WERI-Rb-1 (cell line): ENCODE measurements at regions not wholly inside any gene's neighbourhood (a gene's known extent, or its start where the extent isn't known, plus 50 kb on each side); places are given as distances from the start of the nearest gene placed in this dataset.

ENCODE experiments used
- DNase-seq: peaks from one replicate; pipeline ENCODE4 v3.0.0-alpha.2; 2020
- H3K27ac ChIP-seq: fragments of 250-450 bp; sonication (Bioruptor Pico); 2 replicates; pipeline ENCODE4 v1.5.1; 2020; ENCODE audit warnings: mild to moderate bottlenecking, moderate library complexity
- H3K27me3 ChIP-seq: fragments of 250-450 bp; sonication (Bioruptor Pico); 2 replicates; pipeline ENCODE4 v1.5.1; 2021; ENCODE audit warnings: mild to moderate bottlenecking, low read depth, moderate library complexity; ENCODE audit not compliant: insufficient read depth, severe bottlenecking
- H3K36me3 ChIP-seq: fragments of 250-450 bp; sonication (Bioruptor Pico); 2 replicates; pipeline ENCODE4 v1.5.1; 2020; ENCODE audit warnings: mild to moderate bottlenecking, moderate library complexity
- H3K4me3 ChIP-seq: 2 replicates; pipeline ENCODE4 v1.5.1; 2011; ENCODE audit warnings: low read depth, mild to moderate bottlenecking, control low read depth, low read length
- H3K9me3 ChIP-seq: fragments of 250-450 bp; sonication (Bioruptor Pico); 2 replicates; pipeline ENCODE4 v1.5.1; 2021; ENCODE audit warnings: mild to moderate bottlenecking, moderate library complexity; ENCODE audit not compliant: severe bottlenecking
- TF ChIP-seq, protein P1 (sequence below): IDR thresholded peaks from 2 replicates; pipeline ENCODE4 v1.5.1; 2011; ENCODE audit warnings: low read depth, mild to moderate bottlenecking, control low read depth, inconsistent platforms, low read length

GRCh38 chr13:86579662-86580061 is 780.4 kb upstream of the SLITRK6 start:
- H3K36me3 ChIP-seq = no peaks in the 10 kb centered on the region
- DNase-seq = no peak
- H3K9me3 ChIP-seq = no peaks in the 10 kb centered on the region
- H3K4me3 ChIP-seq = no peak overlapping the region
- TF ChIP-seq, protein P1, sequence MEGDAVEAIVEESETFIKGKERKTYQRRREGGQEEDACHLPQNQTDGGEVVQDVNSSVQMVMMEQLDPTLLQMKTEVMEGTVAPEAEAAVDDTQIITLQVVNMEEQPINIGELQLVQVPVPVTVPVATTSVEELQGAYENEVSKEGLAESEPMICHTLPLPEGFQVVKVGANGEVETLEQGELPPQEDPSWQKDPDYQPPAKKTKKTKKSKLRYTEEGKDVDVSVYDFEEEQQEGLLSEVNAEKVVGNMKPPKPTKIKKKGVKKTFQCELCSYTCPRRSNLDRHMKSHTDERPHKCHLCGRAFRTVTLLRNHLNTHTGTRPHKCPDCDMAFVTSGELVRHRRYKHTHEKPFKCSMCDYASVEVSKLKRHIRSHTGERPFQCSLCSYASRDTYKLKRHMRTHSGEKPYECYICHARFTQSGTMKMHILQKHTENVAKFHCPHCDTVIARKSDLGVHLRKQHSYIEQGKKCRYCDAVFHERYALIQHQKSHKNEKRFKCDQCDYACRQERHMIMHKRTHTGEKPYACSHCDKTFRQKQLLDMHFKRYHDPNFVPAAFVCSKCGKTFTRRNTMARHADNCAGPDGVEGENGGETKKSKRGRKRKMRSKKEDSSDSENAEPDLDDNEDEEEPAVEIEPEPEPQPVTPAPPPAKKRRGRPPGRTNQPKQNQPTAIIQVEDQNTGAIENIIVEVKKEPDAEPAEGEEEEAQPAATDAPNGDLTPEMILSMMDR = no peak
- no peak overlapping the region for H3K27ac ChIP-seq
- peaks cover 2% of the 10 kb centered on the region for H3K27me3 ChIP-seq

DNA sequence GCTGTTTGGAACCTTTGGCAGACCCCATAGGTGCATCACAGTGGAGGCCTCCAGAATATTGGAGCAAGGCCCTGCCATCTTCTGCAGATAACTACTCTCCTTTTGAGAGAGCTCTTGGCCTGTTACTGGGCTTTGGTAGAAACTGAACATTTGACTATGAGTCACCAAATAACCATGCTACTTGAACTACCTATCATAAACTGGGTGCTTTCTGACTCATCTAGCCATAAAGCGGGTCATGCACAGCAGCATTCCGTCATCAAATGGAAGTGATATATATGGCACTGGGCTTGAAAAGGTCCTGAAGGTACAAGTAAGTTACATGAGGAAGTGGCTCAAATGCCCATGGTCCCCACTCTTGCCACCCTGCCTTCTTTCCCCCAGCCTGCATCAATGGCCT is 782.5 kb upstream of the SLITRK6 start:
- H3K36me3 ChIP-seq = no peaks in the 10 kb centered on the region
- no peaks in the 10 kb centered on the region for H3K9me3 ChIP-seq
- peaks cover 2% of the 10 kb centered on the region for H3K27me3 ChIP-seq
- TF ChIP-seq, protein P1 = no peak
- H3K27ac ChIP-seq = no peak overlapping the region
- no peak for DNase-seq
- no peak overlapping the region for H3K4me3 ChIP-seq

DNA sequence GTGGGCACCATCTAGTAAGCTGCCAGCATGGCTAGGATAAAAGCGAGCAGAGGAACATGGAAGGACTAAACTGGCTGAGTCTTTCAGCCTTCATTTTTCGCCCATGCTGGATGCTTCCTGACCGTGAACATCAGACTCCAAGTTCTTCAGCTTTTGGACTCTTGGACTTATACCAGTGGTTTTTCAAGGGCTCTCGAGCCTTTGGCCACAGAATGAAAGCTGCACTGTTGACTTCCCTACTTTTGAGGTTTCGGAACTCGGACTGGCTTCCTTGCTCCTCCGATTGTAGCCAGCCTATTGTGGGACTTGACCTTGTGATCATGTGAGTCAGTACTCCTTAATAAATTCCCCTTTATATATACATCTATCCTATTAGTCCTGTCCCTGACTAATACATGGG is 785.1 kb upstream of the SLITRK6 start:
- H3K9me3 ChIP-seq = no peaks in the 10 kb centered on the region
- TF ChIP-seq, protein P1 = no peak
- H3K27ac ChIP-seq = no peak overlapping the region
- H3K27me3 ChIP-seq = peaks cover 2% of the 10 kb centered on the region
- no peak for DNase-seq
- H3K36me3 ChIP-seq = no peaks in the 10 kb centered on the region
- H3K4me3 ChIP-seq = no peak overlapping the region

DNA sequence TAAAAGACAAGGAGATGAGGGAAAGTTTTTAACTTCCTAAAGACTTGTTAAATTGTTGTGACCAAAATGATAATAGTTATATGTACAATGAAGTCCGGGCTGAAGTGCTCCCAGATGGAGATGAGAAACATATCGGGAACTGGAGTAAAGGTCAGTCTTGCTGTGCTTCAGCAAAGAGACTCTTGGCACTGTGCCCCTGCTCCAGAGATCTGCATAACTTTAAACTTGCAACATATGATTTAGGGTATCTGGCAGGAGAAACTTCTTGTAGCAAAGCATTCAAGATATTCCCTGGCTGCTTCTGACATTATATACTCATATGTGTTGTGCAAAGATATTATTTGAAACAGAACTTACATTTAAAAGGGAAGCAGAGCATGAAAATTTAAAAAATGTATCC is 786.6 kb upstream of the SLITRK6 start:
- DNase-seq = no peak
- TF ChIP-seq, protein P1 = no peak

GRCh38 chr13:86591862-86592261 is 792.6 kb upstream of the SLITRK6 start:
- Histone ChIP-seq H3K9me3 (no peaks in the 10 kb centered on the region), H3K36me3 (no peaks in the 10 kb centered on the region), H3K27me3 (no peaks in the 10 kb centered on the region), H3K4me3 (no peak overlapping the region), H3K27ac (no peak overlapping the region)
- TF ChIP-seq, protein P1 = no peak
- DNase-seq = no peak

More for the DNA sequence above, 786.6 kb upstream of the SLITRK6 start:
- H3K27ac ChIP-seq = no peak overlapping the region
- no peaks in the 10 kb centered on the region for H3K9me3 ChIP-seq
- H3K27me3 ChIP-seq = no peaks in the 10 kb centered on the region
- H3K36me3 ChIP-seq = no peaks in the 10 kb centered on the region
- no peak overlapping the region for H3K4me3 ChIP-seq

DNA sequence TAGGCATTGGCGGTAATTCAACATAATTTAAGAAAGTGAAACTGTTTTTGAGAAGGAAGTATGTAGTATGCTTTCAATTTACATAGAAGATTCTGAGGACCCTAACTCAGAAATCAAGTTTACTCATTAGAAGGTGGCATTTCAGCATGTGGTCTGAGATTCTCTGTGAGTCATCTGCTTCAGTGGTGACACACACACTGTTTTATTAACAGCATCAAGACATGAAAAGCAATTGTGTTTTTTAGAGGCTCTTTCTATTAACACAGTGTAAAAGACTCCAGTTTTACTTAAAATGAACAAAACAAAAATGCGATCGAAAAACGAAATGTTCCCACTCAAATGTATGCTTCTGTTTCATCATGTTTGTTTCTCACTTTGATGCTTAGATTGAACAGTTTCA is 802.1 kb upstream of the SLITRK6 start:
- TF ChIP-seq, protein P1 = no peak
- no peaks in the 10 kb centered on the region for H3K36me3 ChIP-seq
- no peak for DNase-seq
- no peaks in the 10 kb centered on the region for H3K9me3 ChIP-seq
- H3K27me3 ChIP-seq = no peaks in the 10 kb centered on the region
- H3K4me3 ChIP-seq = no peak overlapping the region
- H3K27ac ChIP-seq = no peak overlapping the region
